HEK293 (cell line): ENCODE measurements at regions not wholly inside any gene's neighbourhood (a gene's known extent, or its start where the extent isn't known, plus 50 kb on each side); places are given as distances from the start of the nearest gene placed in this dataset.

Source experiments
- CTCF ChIA-PET: fragments of 350-600 bp; formaldehyde crosslinking; extraction: SDS; loops from one replicate; lab custom pipeline; 2021; ENCODE audit warnings: antibody characterized with exemption; lab: Yijun Ruan, JAX
- POLR2A ChIA-PET: fragments of 300-600 bp; formaldehyde crosslinking; extraction: SDS; loops from one replicate; lab custom pipeline; 2020; ENCODE audit warnings: antibody characterized with exemption, inconsistent platforms; lab: Yijun Ruan, JAX
- H3K27ac ChIP-seq: fragments of 200-500 bp; sonication (Bioruptor generic); 2 replicates; pipeline ENCODE4 v1.5.1; 2014; ENCODE audit warnings: low read depth, low read length, control low read depth, inconsistent platforms; ENCODE audit errors: extremely low read depth
- H3K36me3 ChIP-seq, 2 experiments: fragments of 200-500 bp in 1 of 2; sonication (Bioruptor generic) in 1 of 2; 1 replicate in 1 of 2; 2 replicates in 1 of 2; pipeline ENCODE4 v1.5.1; 2014 to 2017; ENCODE audit warnings: inconsistent platforms in 2 of 2, low read length in 2 of 2; ENCODE audit not compliant: control insufficient read depth in 2 of 2, insufficient read depth in 1 of 2
- H3K4me1 ChIP-seq: fragments of 200-500 bp; sonication (Bioruptor generic); 2 replicates; pipeline ENCODE4 v1.5.1; 2014; ENCODE audit warnings: mild to moderate bottlenecking, low read length, inconsistent platforms; ENCODE audit not compliant: control insufficient read depth, insufficient read depth
- H3K4me3 ChIP-seq: 2 replicates; pipeline ENCODE4 v1.5.1; 2011; ENCODE audit warnings: low read depth, mild to moderate bottlenecking, control low read depth, low read length, moderate library complexity
- H3K9me3 ChIP-seq: fragments of 200-500 bp; sonication (Bioruptor generic); 2 replicates; pipeline ENCODE4 v1.5.1; 2014; ENCODE audit warnings: low read depth, low read length, inconsistent platforms; ENCODE audit not compliant: control insufficient read depth, insufficient read depth
- BCL11B ChIP-seq: fragments of 450-650 bp; formaldehyde crosslinking; IDR thresholded peaks from 2 replicates; pipeline ENCODE4 v1.5.1; 2016; ENCODE audit warnings: low read depth, missing biosample characterization, missing genetic modification characterization
- GLI2 ChIP-seq: fragments of 450-650 bp; formaldehyde crosslinking; IDR thresholded peaks from 2 replicates; pipeline ENCODE4; 2017; ENCODE audit warnings: missing biosample characterization, missing genetic modification characterization, low read depth, borderline replicate concordance
- GLIS1 ChIP-seq: fragments of 450-650 bp; formaldehyde crosslinking; IDR thresholded peaks from 2 replicates; pipeline ENCODE4 v1.5.1; 2016; ENCODE audit warnings: missing biosample characterization, missing genetic modification characterization
- GLIS2 ChIP-seq: fragments of 450-650 bp; formaldehyde crosslinking; IDR thresholded peaks from 2 replicates; pipeline ENCODE4 v1.5.1; 2016; ENCODE audit warnings: missing biosample characterization, missing genetic modification characterization
- HOXA7 ChIP-seq: sonication (generic); formaldehyde crosslinking; IDR thresholded peaks from 2 replicates; pipeline ENCODE4 v1.8.1; 2022; ENCODE audit warnings: missing genetic modification reagents, borderline replicate concordance
- MZF1 ChIP-seq: fragments of 450-650 bp; formaldehyde crosslinking; IDR thresholded peaks from 2 replicates; pipeline ENCODE4 v1.5.1; 2017; ENCODE audit warnings: missing biosample characterization, missing genetic modification characterization, borderline replicate concordance
- REPIN1 ChIP-seq: fragments of 450-650 bp; formaldehyde crosslinking; IDR thresholded peaks from 2 replicates; pipeline ENCODE4 v1.5.1; 2017; ENCODE audit warnings: missing biosample characterization, missing genetic modification characterization, low read depth
- SCRT2 ChIP-seq: fragments of 450-650 bp; formaldehyde crosslinking; IDR thresholded peaks from 2 replicates; pipeline ENCODE4 v1.5.1; 2016; ENCODE audit warnings: missing biosample characterization, missing genetic modification characterization
- SP3 ChIP-seq: fragments of 450-650 bp; formaldehyde crosslinking; IDR thresholded peaks from 2 replicates; pipeline ENCODE4 v1.5.1; 2016; ENCODE audit warnings: missing biosample characterization, missing genetic modification characterization
- ZNF10 ChIP-seq: fragments of 450-650 bp; formaldehyde crosslinking; IDR thresholded peaks from 2 replicates; pipeline ENCODE4 v1.5.1; 2017; ENCODE audit warnings: missing biosample characterization, missing genetic modification characterization
- ZNF175 ChIP-seq: fragments of 450-650 bp; formaldehyde crosslinking; IDR thresholded peaks from 2 replicates; pipeline ENCODE4 v1.5.1; 2016; ENCODE audit warnings: missing biosample characterization, missing genetic modification characterization
- ZNF184 ChIP-seq: fragments of 450-650 bp; IDR thresholded peaks from 2 replicates; pipeline ENCODE4 v1.5.1; 2018; ENCODE audit warnings: missing biosample characterization, mild to moderate bottlenecking, missing genetic modification characterization
- ZNF23 ChIP-seq: fragments of 450-650 bp; formaldehyde crosslinking; IDR thresholded peaks from 2 replicates; pipeline ENCODE4 v1.5.1; 2016; ENCODE audit warnings: missing biosample characterization, missing genetic modification characterization, borderline replicate concordance
- ZNF311 ChIP-seq: fragments of 450-650 bp; formaldehyde crosslinking; IDR thresholded peaks from 2 replicates; pipeline ENCODE4 v1.5.1; 2017; ENCODE audit warnings: missing biosample characterization, missing genetic modification characterization, borderline replicate concordance
- ZNF324 ChIP-seq: fragments of 450-650 bp; formaldehyde crosslinking; IDR thresholded peaks from 2 replicates; pipeline ENCODE4 v1.5.1; 2016; ENCODE audit warnings: missing biosample characterization, missing genetic modification characterization
- ZNF354C ChIP-seq: fragments of 450-650 bp; formaldehyde crosslinking; IDR thresholded peaks from 2 replicates; pipeline ENCODE4 v1.5.1; 2016; ENCODE audit warnings: missing biosample characterization, missing genetic modification characterization, low read depth, borderline replicate concordance
- ZNF624 ChIP-seq: fragments of 450-650 bp; formaldehyde crosslinking; IDR thresholded peaks from 2 replicates; pipeline ENCODE4 v1.5.1; 2017; ENCODE audit warnings: missing biosample characterization, missing genetic modification characterization
- TF ChIP-seq, protein P1 (sequence below): fragments of 450-650 bp; formaldehyde crosslinking; IDR thresholded peaks from 2 replicates; pipeline ENCODE4 v1.5.1; 2016; ENCODE audit warnings: missing biosample characterization, missing genetic modification characterization
- TF ChIP-seq, protein P2 (sequence below): fragments of 450-650 bp; formaldehyde crosslinking; IDR thresholded peaks from 2 replicates; pipeline ENCODE4 v1.5.1; 2017; ENCODE audit warnings: missing biosample characterization, missing genetic modification characterization

DNA sequence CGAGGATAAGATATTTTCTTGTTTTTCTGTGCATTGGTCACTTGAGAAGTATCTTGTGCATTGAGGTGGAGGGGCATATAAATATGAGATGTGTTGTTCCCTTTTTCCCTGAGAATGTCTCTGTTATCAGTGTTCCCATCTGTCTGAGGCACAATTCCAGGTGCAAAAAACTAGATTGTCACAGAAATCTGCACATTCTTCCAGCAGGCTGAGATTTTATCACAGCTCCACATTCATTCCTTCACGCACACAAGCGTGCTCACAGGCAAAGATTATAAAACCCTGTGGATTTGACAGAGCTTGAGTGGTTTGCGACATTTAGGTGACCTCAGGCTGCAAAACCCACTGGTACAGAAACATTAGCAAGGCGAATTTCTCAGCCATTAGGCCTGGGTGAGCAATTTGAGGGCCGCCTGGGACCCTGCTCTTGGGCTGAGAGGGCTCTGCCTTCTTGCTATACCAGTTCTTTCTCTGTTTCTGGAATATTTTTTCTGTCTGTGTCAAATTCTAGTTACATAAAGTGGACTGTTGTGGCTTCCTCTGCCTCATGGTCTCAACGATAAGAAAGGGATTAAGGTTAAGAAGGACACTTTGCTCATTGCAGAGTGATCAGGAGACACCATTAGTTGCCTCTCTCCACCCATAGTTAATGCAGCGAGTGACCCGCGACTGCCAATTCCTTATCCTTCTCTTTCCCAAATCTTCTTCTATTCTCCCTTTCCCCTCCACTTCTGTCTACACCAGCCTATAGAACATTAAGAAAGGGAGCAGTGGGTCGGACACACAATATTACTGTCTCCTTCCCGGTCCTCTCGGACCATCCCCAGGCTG, 86.7 kb upstream of the C1QTNF7 start:
- ChIA-PET CTCF (no interaction called here), POLR2A (no interaction called here)
- H3K4me3 ChIP-seq, result no peak overlapping the region

DNA sequence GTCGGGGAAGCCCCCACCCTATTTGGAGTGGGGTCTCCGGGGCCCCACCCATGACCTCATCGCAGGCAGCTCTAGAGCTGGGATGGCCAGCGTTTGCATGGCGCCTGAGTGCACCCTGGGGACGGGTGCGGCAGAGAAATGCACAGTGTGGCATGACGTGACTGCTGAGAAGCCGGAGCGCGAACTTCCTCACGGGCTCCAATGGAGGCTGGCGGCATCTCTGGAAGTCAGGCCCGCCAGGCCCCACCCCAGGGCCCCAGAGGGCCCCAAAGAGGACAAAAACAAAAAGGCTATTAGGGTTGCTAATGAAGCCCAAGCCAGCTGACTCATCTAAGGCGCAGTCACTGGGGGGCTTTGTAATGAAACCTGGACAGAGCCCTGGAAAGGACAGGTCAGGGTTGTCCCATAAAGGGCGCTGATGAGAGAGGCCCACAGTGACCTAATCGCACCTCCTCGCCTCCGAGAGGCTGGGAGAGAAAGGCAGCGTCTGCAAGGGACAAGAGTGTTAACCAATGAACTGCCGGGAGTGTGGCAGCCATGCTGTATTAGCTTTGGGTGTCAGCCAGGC, 86.0 kb upstream of the C1QTNF7 start:
- no peaks in the 10 kb centered on the region for H3K4me1 ChIP-seq
- H3K36me3 ChIP-seq, result no peaks in the 10 kb centered on the region
- POLR2A ChIA-PET, result no interaction called here
- TF ChIP-seq REPIN1 (tag by site-specific recombination), result no peak
- no peak for TF ChIP-seq ZNF624
- H3K4me3 ChIP-seq, result no peak overlapping the region
- H3K27ac ChIP-seq, result no peak overlapping the region
- CTCF ChIA-PET, result no interaction called here
- H3K9me3 ChIP-seq, result no peaks in the 10 kb centered on the region

More for the DNA sequence above, 86.7 kb upstream of the C1QTNF7 start:
- H3K4me1 ChIP-seq, result no peaks in the 10 kb centered on the region
- no peak for TF ChIP-seq SP3 (tag by site-specific recombination)
- no peak for TF ChIP-seq ZNF175 (tag by site-specific recombination)
- no peak for TF ChIP-seq GLIS2 (tag by site-specific recombination)
- no peak for TF ChIP-seq GLI2
- TF ChIP-seq ZNF184, result no peak
- TF ChIP-seq ZNF23 (tag by site-specific recombination), result no peak
- TF ChIP-seq GLIS1 (tag by site-specific recombination), result no peak
- TF ChIP-seq BCL11B (tag by site-specific recombination), result no peak
- no peak for TF ChIP-seq SCRT2 (tag by site-specific recombination)
- no peaks in the 10 kb centered on the region for H3K36me3 ChIP-seq
- no peak overlapping the region for H3K27ac ChIP-seq
- H3K9me3 ChIP-seq, result no peaks in the 10 kb centered on the region

DNA sequence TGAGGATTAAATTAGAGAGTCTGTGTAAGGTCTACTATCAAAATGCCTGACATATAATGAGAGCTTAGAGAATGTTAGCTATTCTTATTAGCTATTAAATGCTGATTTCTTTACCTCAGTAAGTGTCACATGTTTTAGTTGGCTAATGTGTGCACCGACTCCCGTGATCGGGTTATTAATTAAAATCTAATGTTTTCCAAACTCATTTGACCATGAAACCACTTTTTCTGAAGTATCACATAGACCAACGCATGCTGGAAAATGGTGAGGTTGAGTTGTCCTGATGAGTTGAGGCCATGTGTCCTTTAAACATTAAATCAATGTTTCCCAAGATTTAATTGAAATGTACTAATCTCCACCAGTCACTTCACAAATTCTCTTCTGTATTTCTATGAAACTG, 84.8 kb upstream of the C1QTNF7 start:
- no peak for TF ChIP-seq ZNF311 (tag by site-specific recombination)
- TF ChIP-seq MZF1 (tag by site-specific recombination), result no peak
- TF ChIP-seq, protein P1, sequence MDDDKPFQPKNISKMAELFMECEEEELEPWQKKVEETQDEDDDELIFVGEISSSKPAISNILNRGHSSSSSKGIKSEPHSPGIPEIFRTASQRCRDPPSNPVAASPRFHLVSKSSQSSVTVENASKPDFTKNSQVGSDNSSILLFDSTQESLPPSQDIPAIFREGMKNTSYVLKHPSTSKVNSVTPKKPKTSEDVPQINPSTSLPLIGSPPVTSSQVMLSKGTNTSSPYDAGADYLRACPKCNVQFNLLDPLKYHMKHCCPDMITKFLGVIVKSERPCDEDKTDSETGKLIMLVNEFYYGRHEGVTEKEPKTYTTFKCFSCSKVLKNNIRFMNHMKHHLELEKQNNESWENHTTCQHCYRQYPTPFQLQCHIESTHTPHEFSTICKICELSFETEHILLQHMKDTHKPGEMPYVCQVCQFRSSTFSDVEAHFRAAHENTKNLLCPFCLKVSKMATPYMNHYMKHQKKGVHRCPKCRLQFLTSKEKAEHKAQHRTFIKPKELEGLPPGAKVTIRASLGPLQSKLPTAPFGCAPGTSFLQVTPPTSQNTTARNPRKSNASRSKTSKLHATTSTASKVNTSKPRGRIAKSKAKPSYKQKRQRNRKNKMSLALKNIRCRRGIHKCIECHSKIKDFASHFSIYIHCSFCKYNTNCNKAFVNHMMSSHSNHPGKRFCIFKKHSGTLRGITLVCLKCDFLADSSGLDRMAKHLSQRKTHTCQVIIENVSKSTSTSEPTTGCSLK (tag by site-specific recombination), result no peak
- no peak overlapping the region for H3K27ac ChIP-seq
- POLR2A ChIA-PET, result no interaction called here
- no peaks in the 10 kb centered on the region for H3K9me3 ChIP-seq
- H3K4me1 ChIP-seq, result no peaks in the 10 kb centered on the region
- H3K4me3 ChIP-seq, result no peak overlapping the region
- H3K36me3 ChIP-seq, result no peaks in the 10 kb centered on the region
- CTCF ChIA-PET, result interaction anchor here (0.5 kb wide), 1 partner anchor 857 kb away, joined by 4 read pairs; no protein-coding TSS in a partner anchor

DNA sequence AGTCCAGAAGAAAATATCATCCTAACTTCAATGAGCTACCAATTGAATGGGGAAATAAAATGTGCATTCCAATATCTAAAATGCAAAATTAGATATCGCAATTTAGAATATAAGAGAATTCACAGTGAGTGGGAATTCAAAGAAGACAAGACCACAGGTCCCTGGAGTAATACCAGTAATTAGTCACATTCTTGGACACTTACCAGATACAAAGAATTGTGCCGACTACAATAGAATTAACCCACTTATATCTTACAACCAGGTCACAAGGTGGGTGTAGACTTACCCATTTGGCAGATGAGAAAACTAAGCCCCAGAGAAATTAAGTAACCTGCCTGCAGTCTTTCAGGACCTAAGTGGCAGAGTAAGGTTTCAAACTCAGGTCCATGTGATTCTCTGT, 84.3 kb upstream of the C1QTNF7 start:
- ChIA-PET CTCF (interaction anchor here (0.5 to 0.6 kb wide), 2 partner anchors 56 to 856 kb away, joined by 3 to 4 read pairs; no protein-coding TSS in a partner anchor), POLR2A (no interaction called here)
- no peak overlapping the region for H3K27ac ChIP-seq
- no peaks in the 10 kb centered on the region for H3K9me3 ChIP-seq
- no peaks in the 10 kb centered on the region for H3K4me1 ChIP-seq
- H3K36me3 ChIP-seq, result no peaks in the 10 kb centered on the region
- no peak overlapping the region for H3K4me3 ChIP-seq
- TF ChIP-seq, protein P2, sequence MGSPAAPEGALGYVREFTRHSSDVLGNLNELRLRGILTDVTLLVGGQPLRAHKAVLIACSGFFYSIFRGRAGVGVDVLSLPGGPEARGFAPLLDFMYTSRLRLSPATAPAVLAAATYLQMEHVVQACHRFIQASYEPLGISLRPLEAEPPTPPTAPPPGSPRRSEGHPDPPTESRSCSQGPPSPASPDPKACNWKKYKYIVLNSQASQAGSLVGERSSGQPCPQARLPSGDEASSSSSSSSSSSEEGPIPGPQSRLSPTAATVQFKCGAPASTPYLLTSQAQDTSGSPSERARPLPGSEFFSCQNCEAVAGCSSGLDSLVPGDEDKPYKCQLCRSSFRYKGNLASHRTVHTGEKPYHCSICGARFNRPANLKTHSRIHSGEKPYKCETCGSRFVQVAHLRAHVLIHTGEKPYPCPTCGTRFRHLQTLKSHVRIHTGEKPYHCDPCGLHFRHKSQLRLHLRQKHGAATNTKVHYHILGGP (tag by site-specific recombination), result no peak
- TF ChIP-seq HOXA7 (CRISPR knock-in tag), result no peak
- no peak for TF ChIP-seq ZNF10 (tag by site-specific recombination)
- TF ChIP-seq BCL11B (tag by site-specific recombination), result no peak
- no peak for TF ChIP-seq ZNF324 (tag by site-specific recombination)
- no peak for TF ChIP-seq ZNF354C (tag by site-specific recombination)
